T-cell (primary cell): ENCODE measurements at regions not wholly inside any gene's neighbourhood (a gene's known extent, or its start where the extent isn't known, plus 50 kb on each side); places are given as distances from the start of the nearest gene placed in this dataset.

Source experiments
- ATAC-seq, 4 experiments: fragments of 200-7000 bp in 3 of 4; fragments of 150-1000 bp in 1 of 4; cut with Tn5 transposase; replicated peaks in 1 of 4; 1 replicate in 3 of 4; 2 replicates in 1 of 4; pipeline ENCODE4 v1.10.0; 2021; ENCODE audit warnings: moderate library complexity in 3 of 4, mild to moderate bottlenecking in 2 of 4, moderate number of reproducible peaks in 1 of 4
- CTCF ChIA-PET, 2 donors: fragments of 300-600 bp; sonication (Branson Sonifier 250); formaldehyde crosslinking; loops; one replicate each; lab custom pipeline; 2022; ENCODE audit warnings: antibody characterized with exemption in 2 of 2; lab: Charles Lee
- POLR2A ChIA-PET, 2 donors: fragments of 300-600 bp; sonication (Branson Sonifier 250); formaldehyde crosslinking; loops; one replicate each; lab custom pipeline; 2022; ENCODE audit warnings: antibody characterized with exemption in 2 of 2; lab: Charles Lee
- DNase-seq, 35 experiments: peaks; one replicate each; pipeline versions ENCODE4 v3.0.0 to v3.0.0-alpha.2; 2013 to 2023
- H3K27ac ChIP-seq: one replicate; pipeline ENCODE4 v1.5.1; 2013; ENCODE audit warnings: low read length
- H3K27me3 ChIP-seq, 2 experiments: replicated peaks in 1 of 2; 1 replicate in 1 of 2; 2 replicates in 1 of 2; pipeline versions ENCODE4 v1.6.1 to v1.7.0; 2013; ENCODE audit warnings: low read length in 1 of 2, mixed read lengths in 1 of 2; ENCODE audit not compliant: control insufficient read depth in 2 of 2, insufficient read depth in 2 of 2; ENCODE audit errors: extremely low read depth in 1 of 2
- H3K36me3 ChIP-seq, 2 donors: 1 replicate in 1 of 2; 2 replicates in 1 of 2; pipeline versions ENCODE4 v1.6.1 to v1.7.0; 2013; ENCODE audit warnings: low read length in 1 of 2; ENCODE audit not compliant: control insufficient read depth in 2 of 2, insufficient read depth in 1 of 2; ENCODE audit errors: extremely low read depth in 1 of 2
- H3K4me1 ChIP-seq, 2 experiments: 1 replicate in 1 of 2; 2 replicates in 1 of 2; pipeline versions ENCODE4 v1.6.1 to v1.7.0; 2013; ENCODE audit warnings: low read length in 2 of 2, mixed read lengths in 1 of 2; ENCODE audit not compliant: insufficient read depth in 2 of 2, control insufficient read depth in 1 of 2; ENCODE audit errors: extremely low read depth in 1 of 2
- H3K4me3 ChIP-seq, 2 donors: 1 replicate in 1 of 2; 2 replicates in 1 of 2; pipeline versions ENCODE4 v1.5.1 to v1.7.0; 2013; ENCODE audit warnings: mild to moderate bottlenecking in 2 of 2, low read length in 1 of 2, moderate library complexity in 1 of 2; ENCODE audit not compliant: control insufficient read depth in 1 of 2; ENCODE audit errors: extremely low read depth in 1 of 2
- H3K9me3 ChIP-seq: 2 replicates; pipeline ENCODE4 v1.7.0; 2013
- H3K27ac Mint-ChIP-seq, 2 donors: one replicate each; pipeline ENCODE4 v1.8.0; 2020 to 2021; ENCODE audit warnings: mild to moderate bottlenecking in 2 of 2, mixed read lengths in 2 of 2
- H3K27me3 Mint-ChIP-seq, 2 donors: one replicate each; pipeline ENCODE4 v1.8.0; 2021 to 2022; ENCODE audit warnings: mixed read lengths in 2 of 2
- H3K36me3 Mint-ChIP-seq: one replicate; pipeline ENCODE4 v1.8.0; 2021; ENCODE audit warnings: mixed read lengths
- H3K4me1 Mint-ChIP-seq, 3 donors: one replicate each; pipeline ENCODE4 v1.8.0; 2020 to 2022; ENCODE audit warnings: mixed read lengths in 3 of 3, mild to moderate bottlenecking in 1 of 3
- H3K4me3 Mint-ChIP-seq, 3 donors: one replicate each; pipeline ENCODE4 v1.8.0; 2020 to 2022; ENCODE audit warnings: mild to moderate bottlenecking in 3 of 3, mixed read lengths in 3 of 3, moderate library complexity in 3 of 3
- H3K9me3 Mint-ChIP-seq, 3 donors: one replicate each; pipeline ENCODE4 v1.8.0; 2020 to 2022; ENCODE audit warnings: mixed read lengths in 3 of 3
- WGBS: methylation state at CpG from one replicate; pipeline ENCODE4 v1.1.5; 2013; ENCODE audit warnings: missing lambda C conversion rate; ENCODE audit not compliant: insufficient coverage; 5-methylcytosine and 5-hydroxymethylcytosine counted together

- peaks cover 2% of the 10 kb centered on the region for H3K9me3 ChIP-seq
- H3K27me3 Mint-ChIP-seq, result no peaks in the 10 kb centered on the region
- POLR2A ChIA-PET, result no interaction called here
- 71% methylated on average over 4 of the region's 4 CpGs for WGBS
- H3K4me1 ChIP-seq, result peaks cover 34 to 51% of the 10 kb centered on the region in 2 experiments
- H3K36me3 ChIP-seq, result no peaks in the 10 kb centered on the region
- peaks cover 0 to 16% (median 2%) of the 10 kb centered on the region in 3 donors for H3K9me3 Mint-ChIP-seq
- H3K27me3 ChIP-seq, result no peaks in the 10 kb centered on the region
- peak overlapping the region; percentile 29 for H3K27ac ChIP-seq
- DNase-seq (peak in 2 of 35 experiments; percentile 11 to 18), ATAC-seq (peak in 1 of 4 experiments; percentile 28)
- CTCF ChIA-PET, result interaction anchor here in 1 of 2 donors (1.1 kb wide), 2 partner anchors 19 to 139 kb away, joined by 3 to 4 read pairs; no protein-coding TSS in a partner anchor
- H3K36me3 Mint-ChIP-seq, result peaks cover 2% of the 10 kb centered on the region
- peak overlapping the region; percentile 92 to 100 for H3K27ac Mint-ChIP-seq
- peak overlapping the region in 2 of 3 donors; percentile 35 to 54 for H3K4me3 Mint-ChIP-seq
- H3K4me3 ChIP-seq, result no peak overlapping the region
- peaks cover 79 to 86% (median 85%) of the 10 kb centered on the region in 3 donors for H3K4me1 Mint-ChIP-seq
Measured at GRCh38 chr13:40208517-40208916, 457.9 kb downstream of the FOXO1 start.

DNA sequence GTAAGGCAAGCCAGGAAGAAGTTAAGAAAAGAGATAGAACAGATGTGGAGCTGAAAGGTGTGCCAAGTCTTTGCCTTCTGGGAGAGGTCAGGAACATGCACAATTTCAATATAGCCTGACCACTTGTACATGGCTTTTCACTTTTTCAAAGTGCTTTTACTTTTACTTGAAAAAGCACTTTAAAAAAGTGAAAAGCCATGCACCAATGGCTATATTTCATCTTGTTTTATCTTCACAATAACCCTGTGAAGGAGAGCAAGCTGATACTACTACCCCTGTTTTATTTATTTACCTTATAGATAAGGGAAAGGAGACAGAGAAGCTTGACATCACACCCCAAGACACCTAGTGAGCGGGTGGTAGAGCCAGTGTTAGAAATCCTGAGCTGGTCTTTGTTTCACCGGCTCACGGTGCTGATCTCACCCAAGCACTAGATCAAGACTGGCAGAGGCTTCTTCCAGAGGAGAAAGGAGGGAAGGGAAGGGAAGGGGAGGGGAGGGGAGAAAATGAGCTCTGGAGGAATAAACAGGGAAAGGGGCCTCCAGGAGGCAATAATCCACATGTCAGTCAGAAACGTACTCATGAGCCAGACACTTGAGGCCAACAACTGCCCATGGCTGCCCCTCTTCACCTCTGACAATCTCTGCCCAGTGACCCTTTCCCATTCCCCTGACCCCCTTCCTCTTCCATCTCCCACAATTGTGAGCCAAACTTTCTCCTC is 455.4 kb downstream of the FOXO1 start:
- WGBS, result no CpG with 5 or more reads among the region's 4 CpGs
- H3K9me3 ChIP-seq, result no peaks in the 10 kb centered on the region
- DNase-seq (no peak), ATAC-seq (no peak)
- Mint-ChIP-seq H3K9me3 (peaks cover 0 to 16% (median 6%) of the 10 kb centered on the region in 3 donors), H3K4me3 (no peak overlapping the region), H3K36me3 (peaks cover 3% of the 10 kb centered on the region), H3K27ac (peak overlapping the region; percentile 50 to 80), H3K27me3 (no peaks in the 10 kb centered on the region), H3K4me1 (peaks cover 69 to 72% (median 71%) of the 10 kb centered on the region in 3 donors)
- POLR2A ChIA-PET, result interaction anchor here in 1 of 2 donors (1.0 kb wide), 1 partner anchor 41 kb away, joined by 3 read pairs; no protein-coding TSS in a partner anchor
- H3K4me1 ChIP-seq, result peaks cover 27 to 34% of the 10 kb centered on the region in 2 experiments
- no peak overlapping the region for H3K27ac ChIP-seq
- no peaks in the 10 kb centered on the region for H3K27me3 ChIP-seq
- no peaks in the 10 kb centered on the region for H3K36me3 ChIP-seq
- no peak overlapping the region for H3K4me3 ChIP-seq
- CTCF ChIA-PET, result interaction anchor here in 1 of 2 donors (0.6 to 1.5 kb wide), 3 partner anchors 97 to 234 kb away, joined by 3 to 4 read pairs (median 4); no protein-coding TSS in a partner anchor

DNA sequence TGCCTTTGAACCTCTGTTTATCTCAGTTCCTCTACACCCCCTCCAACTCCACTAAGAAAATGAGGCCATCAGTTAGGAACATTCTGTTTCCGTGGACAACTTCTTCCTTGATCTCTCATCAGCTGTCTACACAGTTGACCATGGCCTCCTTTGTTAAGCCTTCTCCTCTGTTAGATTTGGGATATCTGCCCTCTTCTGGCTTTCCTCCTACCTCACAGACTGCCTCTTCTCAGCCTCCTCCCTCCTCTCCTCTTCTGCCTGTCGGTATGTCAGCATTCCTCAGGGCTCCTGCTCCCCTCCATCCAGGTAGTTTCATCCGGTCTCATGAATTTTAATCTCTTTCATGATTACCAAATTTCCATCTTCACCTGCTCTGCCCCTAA is 454.9 kb downstream of the FOXO1 start:
- H3K4me3 ChIP-seq, result no peak overlapping the region
- H3K36me3 ChIP-seq, result no peaks in the 10 kb centered on the region
- no peak for ATAC-seq
- H3K9me3 ChIP-seq, result no peaks in the 10 kb centered on the region
- H3K27me3 ChIP-seq, result no peaks in the 10 kb centered on the region
- H3K27ac ChIP-seq, result no peak overlapping the region
- H3K4me1 ChIP-seq, result peaks cover 22 to 29% of the 10 kb centered on the region in 2 experiments
- 90% methylated on average over 3 of the region's 3 CpGs for WGBS
- peaks cover 0 to 16% (median 6%) of the 10 kb centered on the region in 3 donors for H3K9me3 Mint-ChIP-seq
- peaks cover 63 to 70% (median 67%) of the 10 kb centered on the region in 3 donors for H3K4me1 Mint-ChIP-seq
- H3K36me3 Mint-ChIP-seq, result peaks cover 3% of the 10 kb centered on the region
- no peaks in the 10 kb centered on the region for H3K27me3 Mint-ChIP-seq
- POLR2A ChIA-PET, result interaction anchor here in 1 of 2 donors (1.0 kb wide), 1 partner anchor 42 kb away, joined by 3 read pairs; no protein-coding TSS in a partner anchor
- no peak for DNase-seq
- H3K27ac Mint-ChIP-seq, result peak overlapping the region; percentile 28 to 49
- no peak overlapping the region for H3K4me3 Mint-ChIP-seq
- CTCF ChIA-PET, result interaction anchor here in 1 of 2 donors (0.6 to 1.5 kb wide), 2 partner anchors 97 to 142 kb away, joined by 3 to 4 read pairs; no protein-coding TSS in a partner anchor

- H3K27me3 ChIP-seq, result no peaks in the 10 kb centered on the region
- no peaks in the 10 kb centered on the region for H3K9me3 ChIP-seq
- no peak overlapping the region for H3K4me3 Mint-ChIP-seq
- peak overlapping the region in 1 of 2 donors; percentile 56 for H3K27ac Mint-ChIP-seq
- no peaks in the 10 kb centered on the region for H3K27me3 Mint-ChIP-seq
- ATAC-seq, result no peak
- peaks cover 3% of the 10 kb centered on the region for H3K36me3 Mint-ChIP-seq
- DNase-seq, result no peak
- H3K4me1 ChIP-seq, result peaks cover 7% of the 10 kb centered on the region in 2 experiments
- peaks cover 55 to 66% (median 64%) of the 10 kb centered on the region in 3 donors for H3K4me1 Mint-ChIP-seq
- peaks cover 0 to 12% (median 6%) of the 10 kb centered on the region in 3 donors for H3K9me3 Mint-ChIP-seq
- POLR2A ChIA-PET, result no interaction called here
- H3K27ac ChIP-seq, result no peak overlapping the region
- no peak overlapping the region for H3K4me3 ChIP-seq
- CTCF ChIA-PET, result no interaction called here
- no peaks in the 10 kb centered on the region for H3K36me3 ChIP-seq
Measured at GRCh38 chr13:40213779-40214178, 452.7 kb downstream of the FOXO1 start.

DNA sequence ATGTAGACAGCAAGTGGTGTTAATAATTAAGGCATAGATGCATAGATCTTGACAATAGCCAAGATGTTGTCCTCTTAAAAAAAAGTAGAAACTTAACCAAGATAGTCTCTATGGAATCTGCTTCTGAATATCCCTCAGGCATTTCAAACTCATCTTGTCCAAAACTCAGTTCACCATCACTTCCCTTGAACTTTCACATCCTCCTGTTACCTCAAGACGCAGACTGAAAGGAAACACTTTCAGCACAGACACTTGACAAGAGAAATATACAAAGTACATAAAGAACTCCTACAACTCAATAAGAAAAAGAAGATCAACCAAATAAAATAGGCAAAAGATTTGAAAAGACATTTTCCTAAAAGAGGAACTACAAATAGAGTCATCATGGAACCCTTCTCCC is 451.1 kb downstream of the FOXO1 start:
- no peak for ATAC-seq
- no CpG with 5 or more reads among the region's 1 CpG for WGBS
- CTCF ChIA-PET, result no interaction called here

DNA sequence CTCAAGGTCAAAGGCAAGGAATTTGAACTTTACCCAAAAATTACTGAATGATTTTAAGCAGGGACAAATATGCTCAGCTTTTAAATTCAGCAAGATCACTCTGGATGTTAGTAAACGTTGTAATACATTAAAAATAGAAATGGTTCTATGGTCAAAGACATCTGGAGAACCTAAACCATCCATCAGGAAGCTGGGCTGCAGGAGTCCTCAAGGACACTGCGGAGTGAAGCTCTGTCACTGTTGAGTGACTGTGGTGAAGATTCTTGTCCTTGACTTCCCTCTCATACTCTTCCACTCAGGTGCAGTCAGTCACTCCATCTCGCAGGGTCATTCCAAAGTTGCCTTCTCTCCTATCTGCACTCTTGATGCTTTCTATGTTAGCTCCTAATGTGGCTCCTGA is 450.7 kb downstream of the FOXO1 start:
- H3K27me3 Mint-ChIP-seq, result no peaks in the 10 kb centered on the region
- peak overlapping the region in 1 of 2 donors; percentile 13 for H3K27ac Mint-ChIP-seq
- DNase-seq, result no peak
- Histone ChIP-seq H3K9me3 (no peaks in the 10 kb centered on the region), H3K27ac (no peak overlapping the region), H3K4me3 (no peak overlapping the region), H3K27me3 (no peaks in the 10 kb centered on the region), H3K4me1 (peaks cover 9 to 12% of the 10 kb centered on the region in 2 experiments), H3K36me3 (no peaks in the 10 kb centered on the region)
- H3K9me3 Mint-ChIP-seq, result peaks cover 0 to 12% (median 6%) of the 10 kb centered on the region in 3 donors
- no peak for ATAC-seq
- H3K4me1 Mint-ChIP-seq, result peaks cover 58 to 69% (median 64%) of the 10 kb centered on the region in 3 donors
- ChIA-PET POLR2A (no interaction called here), CTCF (interaction anchor here in 1 of 2 donors (0.5 kb wide), 1 partner anchor 147 kb away, joined by 4 read pairs; no protein-coding TSS in a partner anchor)
- H3K4me3 Mint-ChIP-seq, result no peak overlapping the region
- peaks cover 3% of the 10 kb centered on the region for H3K36me3 Mint-ChIP-seq
- WGBS, result 90% methylated on average over 1 of the region's 3 CpGs

More for the DNA sequence above, 451.1 kb downstream of the FOXO1 start:
- H3K9me3 ChIP-seq, result no peaks in the 10 kb centered on the region
- H3K4me3 ChIP-seq, result no peak overlapping the region
- POLR2A ChIA-PET, result no interaction called here
- peaks cover 59 to 69% (median 64%) of the 10 kb centered on the region in 3 donors for H3K4me1 Mint-ChIP-seq
- H3K36me3 ChIP-seq, result no peaks in the 10 kb centered on the region
- no peak overlapping the region for H3K4me3 Mint-ChIP-seq
- no peaks in the 10 kb centered on the region for H3K27me3 ChIP-seq
- DNase-seq, result no peak
- H3K27ac Mint-ChIP-seq, result peak overlapping the region; percentile 3 to 4
- no peak overlapping the region for H3K27ac ChIP-seq
- H3K36me3 Mint-ChIP-seq, result peaks cover 3% of the 10 kb centered on the region
- no peaks in the 10 kb centered on the region for H3K27me3 Mint-ChIP-seq
- peaks cover 0 to 12% (median 6%) of the 10 kb centered on the region in 3 donors for H3K9me3 Mint-ChIP-seq
- H3K4me1 ChIP-seq, result peaks cover 8 to 9% of the 10 kb centered on the region in 2 experiments
